ENCODE measurements at regions not wholly inside any gene's neighbourhood (a gene's known extent, or its start where the extent isn't known, plus 50 kb on each side); places are given as distances from the start of the nearest gene placed in this dataset.

DNA sequence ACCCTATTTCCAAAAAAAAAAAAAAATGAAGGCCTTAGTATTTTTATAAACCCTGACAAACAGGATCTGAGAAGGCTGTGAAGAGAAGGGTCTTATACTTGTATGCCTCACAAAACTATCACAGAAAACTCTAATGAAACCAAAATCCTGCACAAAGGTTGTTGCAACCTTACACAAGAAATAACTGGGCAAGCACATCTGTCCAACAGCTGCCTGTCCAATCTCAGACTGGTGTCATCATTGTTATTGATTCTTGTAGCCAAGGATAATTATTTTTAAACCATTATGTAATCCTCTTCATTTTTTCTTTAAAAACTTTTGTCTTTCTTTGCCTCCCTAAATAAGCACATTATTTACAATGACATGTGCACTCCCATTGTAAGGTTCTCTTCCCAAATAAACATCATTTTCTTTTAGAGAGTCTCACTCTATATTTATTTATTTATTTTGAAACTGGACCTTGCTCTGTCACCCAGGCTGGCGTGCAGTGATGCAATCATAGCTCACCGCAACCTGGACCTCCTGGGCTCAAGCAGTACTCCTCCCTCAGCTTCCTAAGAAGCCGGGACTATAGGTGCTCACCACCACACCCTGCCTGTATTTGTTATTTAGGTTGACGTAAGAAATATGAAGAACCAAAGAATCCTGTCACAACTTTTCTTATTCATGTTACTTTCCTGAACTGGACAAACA lies 697.1 kb downstream of the DOK5 start:
- no peak overlapping the region for H3K9ac ChIP-seq (ENCODE audit: insufficient read depth, low read length)
- no peak for TF ChIP-seq EZH2 (IDR thresholded peaks at IDR 0.05; ENCODE audit: low read length, missing control alignments)
- TF ChIP-seq CTCF (conservative IDR thresholded peaks at IDR 0.05 in 1 of 2, IDR thresholded peaks at IDR 0.05 in 1 of 2; ENCODE audit: low read depth in 1 of 2, low read length in 2 of 2) = no peak
- no peaks in the 10 kb centered on the region for H3K79me2 ChIP-seq (ENCODE audit: control insufficient read depth, insufficient read depth, low read length)
- H2AFZ ChIP-seq (ENCODE audit: low read length) = no peak overlapping the region
- no peaks in the 10 kb centered on the region for H3K9me3 ChIP-seq (ENCODE audit: control insufficient read depth, insufficient read depth, low read depth, low read length)
- H3K4me2 ChIP-seq (ENCODE audit: extremely low read depth, insufficient read depth, low read length) = no peak overlapping the region
- no peaks in the 10 kb centered on the region for H3K36me3 ChIP-seq (ENCODE audit: control insufficient read depth, insufficient read depth, low read length)
- no peak for DNase-seq (ENCODE audit: low read depth in 2 of 2)
- H3K4me1 ChIP-seq (ENCODE audit: control insufficient read depth, extremely low read depth, insufficient read depth, low read length) = no peaks in the 10 kb centered on the region
- H3K4me3 ChIP-seq (replicated peaks in 1 of 4; ENCODE audit: control extremely low read depth in 1 of 4, insufficient read depth in 1 of 4, low read depth in 3 of 4, low read length in 4 of 4) = no peak overlapping the region
- H3K27ac ChIP-seq (ENCODE audit: insufficient read depth, low read length) = no peak overlapping the region
- no peaks in the 10 kb centered on the region for H4K20me1 ChIP-seq (ENCODE audit: control insufficient read depth, extremely low read depth, insufficient read depth, low read length)
- no peaks in the 10 kb centered on the region for H3K27me3 ChIP-seq (ENCODE audit: control insufficient read depth, insufficient read depth, low read length)

- H3K4me2 ChIP-seq (ENCODE audit: extremely low read depth, insufficient read depth, low read length) = no peak overlapping the region
- no peak overlapping the region for H3K27ac ChIP-seq (ENCODE audit: insufficient read depth, low read length)
- H3K79me2 ChIP-seq (ENCODE audit: control insufficient read depth, insufficient read depth, low read length) = no peaks in the 10 kb centered on the region
- no peaks in the 10 kb centered on the region for H4K20me1 ChIP-seq (ENCODE audit: control insufficient read depth, extremely low read depth, insufficient read depth, low read length)
- no peaks in the 10 kb centered on the region for H3K9me3 ChIP-seq (ENCODE audit: control insufficient read depth, insufficient read depth, low read depth, low read length)
- H3K9ac ChIP-seq (ENCODE audit: insufficient read depth, low read length) = no peak overlapping the region
- H3K27me3 ChIP-seq (ENCODE audit: control insufficient read depth, insufficient read depth, low read length) = no peaks in the 10 kb centered on the region
- H3K4me3 ChIP-seq (replicated peaks in 1 of 4; ENCODE audit: control extremely low read depth in 1 of 4, insufficient read depth in 1 of 4, low read depth in 3 of 4, low read length in 4 of 4) = no peak overlapping the region
- no peak for DNase-seq (ENCODE audit: low read depth in 2 of 2)
- H2AFZ ChIP-seq (ENCODE audit: low read length) = no peak overlapping the region
- TF ChIP-seq EZH2 (IDR thresholded peaks at IDR 0.05; ENCODE audit: low read length, missing control alignments) (no peak), CTCF (conservative IDR thresholded peaks at IDR 0.05 in 1 of 2, IDR thresholded peaks at IDR 0.05 in 1 of 2; ENCODE audit: low read depth in 1 of 2, low read length in 2 of 2) (no peak)
- no peaks in the 10 kb centered on the region for H3K4me1 ChIP-seq (ENCODE audit: control insufficient read depth, extremely low read depth, insufficient read depth, low read length)
- H3K36me3 ChIP-seq (ENCODE audit: control insufficient read depth, insufficient read depth, low read length) = no peaks in the 10 kb centered on the region
These were observed 690.7 kb downstream of the DOK5 start for GRCh38 chr20:55166063-55166462.

- Histone ChIP-seq H2AFZ (ENCODE audit: low read length) (no peak overlapping the region), H3K4me1 (ENCODE audit: control insufficient read depth, extremely low read depth, insufficient read depth, low read length) (no peaks in the 10 kb centered on the region), H3K4me3 (replicated peaks in 1 of 4; ENCODE audit: control extremely low read depth in 1 of 4, insufficient read depth in 1 of 4, low read depth in 3 of 4, low read length in 4 of 4) (no peak overlapping the region), H3K9me3 (ENCODE audit: control insufficient read depth, insufficient read depth, low read depth, low read length) (no peaks in the 10 kb centered on the region), H4K20me1 (ENCODE audit: control insufficient read depth, extremely low read depth, insufficient read depth, low read length) (no peaks in the 10 kb centered on the region), H3K36me3 (ENCODE audit: control insufficient read depth, insufficient read depth, low read length) (no peaks in the 10 kb centered on the region), H3K27ac (ENCODE audit: insufficient read depth, low read length) (no peak overlapping the region), H3K4me2 (ENCODE audit: extremely low read depth, insufficient read depth, low read length) (no peak overlapping the region), H3K9ac (ENCODE audit: insufficient read depth, low read length) (no peak overlapping the region), H3K79me2 (ENCODE audit: control insufficient read depth, insufficient read depth, low read length) (no peaks in the 10 kb centered on the region), H3K27me3 (ENCODE audit: control insufficient read depth, insufficient read depth, low read length) (no peaks in the 10 kb centered on the region)
- DNase-seq (ENCODE audit: low read depth in 2 of 2) = peak in 1 of 2 donors; percentile 99
- TF ChIP-seq EZH2 (IDR thresholded peaks at IDR 0.05; ENCODE audit: low read length, missing control alignments) (no peak), CTCF (conservative IDR thresholded peaks at IDR 0.05 in 1 of 2, IDR thresholded peaks at IDR 0.05 in 1 of 2; ENCODE audit: low read depth in 1 of 2, low read length in 2 of 2) (no peak)
These were observed 685.6 kb downstream of the DOK5 start for GRCh38 chr20:55160996-55161395.

Measured in fibroblast of lung (primary cell).